OCI-LY1 (cell line): ENCODE measurements at regions not wholly inside any gene's neighbourhood (a gene's known extent, or its start where the extent isn't known, plus 50 kb on each side); places are given as distances from the start of the nearest gene placed in this dataset.

Experiments
- H2AFZ ChIP-seq: fragments of 200-600 bp; sonication (generic), shearing (Covaris generic); 2 replicates; pipeline ENCODE4 v1.6.0; 2014; ENCODE audit warnings: antibody characterized with exemption, mild to moderate bottlenecking, low read length
- H3F3A ChIP-seq: fragments of 200-600 bp; sonication (generic), shearing (Covaris generic); 2 replicates; pipeline ENCODE4 v1.6.0; 2014; ENCODE audit warnings: mild to moderate bottlenecking, antibody characterized with exemption, low read length, moderate library complexity; ENCODE audit not compliant: insufficient read depth
- H3K27ac ChIP-seq: fragments of 200-600 bp; sonication (generic); 2 replicates; pipeline ENCODE4 v1.5.1; 2014; ENCODE audit warnings: low read length, mixed run types, mild to moderate bottlenecking, low read depth; ENCODE audit not compliant: poor library complexity, severe bottlenecking
- H3K27me3 ChIP-seq: fragments of 200-600 bp; sonication (generic); 2 replicates; pipeline ENCODE4 v1.6.0; 2014; ENCODE audit warnings: antibody characterized with exemption, mild to moderate bottlenecking, low read length, moderate library complexity; ENCODE audit not compliant: insufficient read depth
- H3K36me3 ChIP-seq: fragments of 200-600 bp; sonication (generic); 2 replicates; pipeline ENCODE4 v1.6.1; 2014; ENCODE audit warnings: mild to moderate bottlenecking, antibody characterized with exemption, low read length, moderate library complexity, mixed read lengths; ENCODE audit not compliant: insufficient read depth
- H3K4me1 ChIP-seq: fragments of 200-600 bp; sonication (generic); 2 replicates; pipeline ENCODE4 v1.5.1; 2014; ENCODE audit warnings: mild to moderate bottlenecking, low read length, moderate library complexity; ENCODE audit not compliant: insufficient read depth, severe bottlenecking
- H3K4me2 ChIP-seq: fragments of 200-600 bp; sonication (generic), shearing (Covaris generic); 2 replicates; pipeline ENCODE4 v1.6.1; 2014; ENCODE audit warnings: low read length
- H3K4me3 ChIP-seq: fragments of 200-600 bp; sonication (generic); 2 replicates; pipeline ENCODE4 v1.5.1; 2014; ENCODE audit warnings: low read length, low read depth, mild to moderate bottlenecking, mixed read lengths; ENCODE audit not compliant: poor library complexity, severe bottlenecking
- H3K79me2 ChIP-seq: fragments of 200-600 bp; shearing (Covaris generic); 2 replicates; pipeline ENCODE4 v1.6.1; 2016; ENCODE audit warnings: mixed run types, low read length, mixed read lengths; ENCODE audit not compliant: insufficient read depth
- H3K9ac ChIP-seq: fragments of 200-600 bp; sonication (generic), shearing (Covaris generic); 2 replicates; pipeline ENCODE4 v1.6.1; 2014; ENCODE audit warnings: mild to moderate bottlenecking, low read length, mixed read lengths
- H3K9me2 ChIP-seq: fragments of 200-600 bp; sonication (generic), shearing (Covaris generic); 2 replicates; pipeline ENCODE4 v1.6.1; 2014; ENCODE audit warnings: low read depth, mild to moderate bottlenecking, low read length, mixed read lengths
- H3K9me3 ChIP-seq: fragments of 200-600 bp; shearing (Covaris generic); 2 replicates; pipeline ENCODE4 v1.6.1; 2014; ENCODE audit warnings: low read length, mixed read lengths
- H4K20me1 ChIP-seq: fragments of 200-600 bp; sonication (generic), shearing (Covaris generic); 2 replicates; pipeline ENCODE4 v1.6.0; 2016; ENCODE audit warnings: mild to moderate bottlenecking, low read length; ENCODE audit not compliant: insufficient read depth
- CTCF ChIP-seq: fragments of 200-600 bp; sonication (generic), shearing (Covaris generic); IDR thresholded peaks from 2 replicates; pipeline ENCODE4 v1.5.1; 2017; ENCODE audit warnings: mild to moderate bottlenecking, antibody characterized with exemption, low read length, moderate library complexity, mixed read lengths
- EZH2 ChIP-seq: fragments of 200-600 bp; sonication (generic), shearing (Covaris generic); IDR thresholded peaks from 2 replicates; pipeline ENCODE4 v1.8.0; 2017; ENCODE audit warnings: borderline replicate concordance, mixed run types, mild to moderate bottlenecking, antibody characterized with exemption, low read length, moderate library complexity, mixed read lengths

GRCh38 chr14:85943192-85943591 lies 413.2 kb downstream of the FLRT2 start:
- no peak overlapping the region for H3K4me2 ChIP-seq
- H4K20me1 ChIP-seq, result no peaks in the 10 kb centered on the region
- no peaks in the 10 kb centered on the region; the same call in 1 of the 2 replicates for H3K9me2 ChIP-seq
- TF ChIP-seq EZH2, result no peak
- TF ChIP-seq CTCF, result no peak
- H3K9ac ChIP-seq, result no peak overlapping the region
- no peak overlapping the region for H3K4me3 ChIP-seq
- H3K79me2 ChIP-seq, result no peaks in the 10 kb centered on the region
- H2AFZ ChIP-seq, result no peak overlapping the region
- peaks cover 5% of the 10 kb centered on the region for H3K9me3 ChIP-seq
- no peaks in the 10 kb centered on the region for H3K27me3 ChIP-seq
- H3F3A ChIP-seq, result no peaks in the 10 kb centered on the region
- no peaks in the 10 kb centered on the region for H3K36me3 ChIP-seq
- no peak overlapping the region for H3K27ac ChIP-seq
- H3K4me1 ChIP-seq, result no peaks in the 10 kb centered on the region

GRCh38 chr14:85934886-85935254 lies 404.9 kb downstream of the FLRT2 start:
- TF ChIP-seq EZH2, result no peak
- no peak for TF ChIP-seq CTCF
- peak overlapping the region; percentile 85 for H3K4me3 ChIP-seq
- peak overlapping the region; percentile 70 for H3K9ac ChIP-seq

GRCh38 chr14:85934123-85934885 lies 404.4 kb downstream of the FLRT2 start:
- Histone ChIP-seq H3K27me3 (no peaks in the 10 kb centered on the region), H3K4me1 (peaks cover 18% of the 10 kb centered on the region), H3K9ac (peak overlapping the region; percentile 70), H3K4me3 (peak overlapping the region; percentile 85), H3K36me3 (no peaks in the 10 kb centered on the region; the same call in 1 of the 2 replicates), H3F3A (no peaks in the 10 kb centered on the region), H3K9me2 (no peaks in the 10 kb centered on the region), H3K27ac (peak overlapping the region; percentile 70), H3K9me3 (0 out of 2 replicates have a peak, but pooled peaks cover 2% of the 10 kb centered on the region), H4K20me1 (no peaks in the 10 kb centered on the region), H3K79me2 (no peaks in the 10 kb centered on the region), H2AFZ (peak overlapping the region; percentile 94), H3K4me2 (peak overlapping the region; percentile 82)
- TF ChIP-seq EZH2 (no peak), CTCF (no peak)

More at GRCh38 chr14:85934886-85935254, 404.9 kb downstream of the FLRT2 start:
- H3K27me3 ChIP-seq, result no peaks in the 10 kb centered on the region
- H3K36me3 ChIP-seq, result no peaks in the 10 kb centered on the region; the same call in 1 of the 2 replicates
- no peaks in the 10 kb centered on the region for H3K9me2 ChIP-seq
- peak overlapping the region; percentile 70 for H3K27ac ChIP-seq
- no peaks in the 10 kb centered on the region for H4K20me1 ChIP-seq
- no peaks in the 10 kb centered on the region for H3K79me2 ChIP-seq
- H3K4me2 ChIP-seq, result peak overlapping the region; percentile 82
- H2AFZ ChIP-seq, result peak overlapping the region; percentile 90
- peaks cover 18% of the 10 kb centered on the region for H3K4me1 ChIP-seq
- H3F3A ChIP-seq, result no peaks in the 10 kb centered on the region
- H3K9me3 ChIP-seq, result 0 out of 2 replicates have a peak, but pooled peaks cover 2% of the 10 kb centered on the region
